K562 (cell line): ENCODE measurements at regions not wholly inside any gene's neighbourhood (a gene's known extent, or its start where the extent isn't known, plus 50 kb on each side); places are given as distances from the start of the nearest gene placed in this dataset.

Source experiments
- ATAC-seq: fragments of 200-7000 bp; cut with Tn5 transposase; 3 replicates; pipeline ENCODE4 v1.9.1; 2020; ENCODE audit warnings: moderate library complexity
- BruUV-seq: library from RNA; stranded (reverse); fragments of 400-500 nt; replicated peaks from 2 replicates; lab custom pipeline; 2021; lab: Mats Ljungman, UMichigan
- CTCF ChIA-PET: fragments of 300-600 bp; formaldehyde crosslinking; extraction: SDS; loops from one replicate; lab custom pipeline; 2021; ENCODE audit warnings: low intra/inter-chr PET ratio; lab: Yijun Ruan, JAX
- POLR2A ChIA-PET: fragments of 300-600, 350-650 bp; sonication (Branson Sonifier 250); formaldehyde crosslinking; extraction: SDS; loops from one replicate; lab custom pipeline; 2021; ENCODE audit warnings: antibody characterized with exemption, inconsistent platforms; lab: Yijun Ruan, JAX
- DNase-seq, 4 experiments: peaks; one replicate each; pipeline versions ENCODE4 v3.0.0 to v3.0.0-alpha.2; 2011 to 2018; ENCODE audit warnings: low spot score in 3 of 4, mixed read lengths in 3 of 4; ENCODE audit errors: extremely low read depth in 1 of 4
- FAIRE-seq: peaks from 2 replicates; lab custom pipeline; 2011; peaks lifted over from hg19 to GRCh38; lab: Jason Lieb, UNC
- H2AFZ ChIP-seq: 2 replicates; pipeline ENCODE4 v1.6.0; 2011; ENCODE audit warnings: low read depth, low read length, control low read depth, inconsistent platforms
- H3K27ac ChIP-seq: fragments of 200-600 bp; 3 replicates; pipeline ENCODE4 v1.8.0; 2011; ENCODE audit warnings: low read depth, mild to moderate bottlenecking, control low read depth, inconsistent platforms, low read length, moderate library complexity, mixed read lengths; ENCODE audit errors: extremely low read depth
- H3K27me3 ChIP-seq, 2 experiments: fragments of 300-600 bp in 1 of 2; 2 replicates in 1 of 2; 3 replicates in 1 of 2; pipeline versions ENCODE4 v1.6.0 to v1.8.0; 2011; ENCODE audit warnings: inconsistent platforms in 2 of 2, low read length in 2 of 2, mild to moderate bottlenecking in 1 of 2, mixed read lengths in 1 of 2, moderate library complexity in 1 of 2; ENCODE audit not compliant: control insufficient read depth in 2 of 2, insufficient read depth in 2 of 2
- H3K36me3 ChIP-seq: fragments of 300-600 bp; 3 replicates; pipeline ENCODE4 v1.8.0; 2011; ENCODE audit warnings: mild to moderate bottlenecking, low read length, inconsistent platforms; ENCODE audit not compliant: control insufficient read depth, insufficient read depth
- H3K4me1 ChIP-seq, 2 experiments: fragments of 200-600 bp in 1 of 2; replicated peaks in 1 of 2; 2 replicates in 1 of 2; 3 replicates in 1 of 2; pipeline versions ENCODE4 v1.5.1 to v1.8.0; 2011; ENCODE audit warnings: inconsistent platforms in 2 of 2, low read length in 2 of 2, mild to moderate bottlenecking in 1 of 2, mixed read lengths in 1 of 2, moderate library complexity in 1 of 2; ENCODE audit not compliant: control insufficient read depth in 2 of 2, insufficient read depth in 2 of 2
- H3K4me2 ChIP-seq: 2 replicates; pipeline ENCODE4 v1.6.1; 2011; ENCODE audit warnings: low read length, control low read depth, inconsistent platforms, mixed read lengths; ENCODE audit not compliant: insufficient read depth
- H3K4me3 ChIP-seq: fragments of 200-600 bp; sonication (generic), shearing (Covaris generic); 2 replicates; pipeline ENCODE4 v1.5.1; 2016; ENCODE audit warnings: control low read depth, inconsistent platforms
- H3K79me2 ChIP-seq: fragments of 200-600 bp; 3 replicates; pipeline ENCODE4 v1.8.0; 2011; ENCODE audit warnings: low read length, inconsistent platforms; ENCODE audit not compliant: control insufficient read depth, insufficient read depth
- H3K9ac ChIP-seq, 2 experiments: 2 replicates each; pipeline versions ENCODE4 v1.6.0 to v1.6.1; 2011; ENCODE audit warnings: low read depth in 2 of 2, low read length in 2 of 2, control low read depth in 1 of 2, inconsistent platforms in 1 of 2, mild to moderate bottlenecking in 1 of 2, mixed read lengths in 1 of 2; ENCODE audit not compliant: insufficient read depth in 1 of 2
- H3K9me1 ChIP-seq: one replicate; pipeline ENCODE4 v1.6.0; 2011; ENCODE audit warnings: inconsistent platforms, mild to moderate bottlenecking, low read length, moderate library complexity; ENCODE audit not compliant: control insufficient read depth, insufficient read depth
- H3K9me3 ChIP-seq: replicated peaks from 2 replicates; pipeline ENCODE4 v1.5.1; 2011; ENCODE audit warnings: low read depth, low read length, inconsistent platforms; ENCODE audit not compliant: control insufficient read depth, insufficient read depth
- H4K20me1 ChIP-seq: replicated peaks from 2 replicates; pipeline ENCODE4 v1.6.1; 2011; ENCODE audit warnings: low read length, inconsistent platforms, mixed read lengths; ENCODE audit not compliant: control insufficient read depth, insufficient read depth
- DDX20 ChIP-seq: fragments of 450-650 bp; IDR thresholded peaks from 2 replicates; pipeline ENCODE4 v1.6.1; 2016; ENCODE audit warnings: missing genetic modification characterization, low read depth, mild to moderate bottlenecking, missing compliant biosample characterization, moderate library complexity
- HLTF ChIP-seq: fragments of 450-650 bp; IDR thresholded peaks from 2 replicates; pipeline ENCODE4 v1.6.1; 2016
- MBD2 ChIP-seq: sonication (generic); IDR thresholded peaks from 2 replicates; pipeline ENCODE4 v1.6.1; 2016; ENCODE audit warnings: low read depth, borderline replicate concordance
- MCM2 ChIP-seq: fragments of 450-650 bp; IDR thresholded peaks from 2 replicates; pipeline ENCODE4 v1.6.1; 2017; ENCODE audit warnings: low read depth, mild to moderate bottlenecking
- PRPF4 ChIP-seq: fragments of 200-400 bp; formaldehyde crosslinking; IDR thresholded peaks from one replicate; pipeline ENCODE4 v1.6.1; 2017; ENCODE audit warnings: low read length, low read depth, mild to moderate bottlenecking; ENCODE audit not compliant: insufficient read depth, poor library complexity, severe bottlenecking
- RHOXF2B ChIP-seq: fragments of 250-450 bp; sonication (Bioruptor Pico); conservative IDR thresholded peaks from 2 replicates; pipeline ENCODE4 v1.5.1; 2021
- SREBF2 ChIP-seq: sonication (generic); formaldehyde crosslinking; IDR thresholded peaks from 2 replicates; pipeline ENCODE4 v1.4.0; 2020; ENCODE audit warnings: mild to moderate bottlenecking, missing genetic modification reagents
- SRSF3 ChIP-seq: fragments of 200-400 bp; formaldehyde crosslinking; IDR thresholded peaks from 2 replicates; pipeline ENCODE4 v1.6.1; 2016; ENCODE audit warnings: mild to moderate bottlenecking, low read length, moderate library complexity; ENCODE audit not compliant: insufficient read depth
- YBX1 ChIP-seq: fragments of 450-650 bp; IDR thresholded peaks from 2 replicates; pipeline ENCODE4 v1.7.1; 2016; ENCODE audit warnings: mild to moderate bottlenecking
- WGBS: fragments of 100-300 bp; shearing (Covaris generic); methylation state at CpG from one replicate; pipeline ENCODE4 v1.1.6; 2016; ENCODE audit warnings: low coverage, mixed read lengths; ENCODE audit not compliant: insufficient coverage; ENCODE audit errors: missing lambda C conversion rate; 5-methylcytosine and 5-hydroxymethylcytosine counted together
- in situ Hi-C: fragments of 300-500 bp; cut with MboI; formaldehyde crosslinking; loops from 4 replicates; pipeline ENCODE4 v1.15.0; 2018; ENCODE audit warnings: inconsistent platforms, mixed read lengths
- intact Hi-C: fragments of 100-400 bp; cut with micrococcal nuclease; formaldehyde crosslinking; loops from 2 replicates; pipeline ENCODE4 v1.14.2; 2022
- TF ChIP-seq, protein P1 (sequence below): sonication (generic); formaldehyde crosslinking; IDR thresholded peaks from 2 replicates; pipeline ENCODE4 v1.8.0; 2022; ENCODE audit warnings: mild to moderate bottlenecking, missing genetic modification reagents
- TF ChIP-seq, protein P2 (sequence below): fragments of 450-650 bp; IDR thresholded peaks from 2 replicates; pipeline ENCODE4 v1.6.1; 2014; ENCODE audit warnings: low read depth, mild to moderate bottlenecking, moderate library complexity, borderline replicate concordance
- TF ChIP-seq, protein P3 (sequence below): fragments of 200-800 bp; sonication (Bioruptor generic); IDR thresholded peaks from 2 replicates; pipeline ENCODE4 v1.6.1; 2017; ENCODE audit warnings: missing genetic modification characterization, missing compliant biosample characterization

GRCh38 chr4:181798536-181798935 lies 444.7 kb upstream of the TENM3 start:
- in situ Hi-C loops (no loop called here), intact Hi-C loops (no loop called here)
- TF ChIP-seq MCM2 (no peak), MBD2 (no peak), SREBF2 (CRISPR knock-in tag) (no peak), HLTF (no peak), SRSF3 (no peak), DDX20 (no peak), PRPF4 (no peak), YBX1 (no peak), RHOXF2B (CRISPR knock-in tag) (no peak)
- TF ChIP-seq, protein P1, sequence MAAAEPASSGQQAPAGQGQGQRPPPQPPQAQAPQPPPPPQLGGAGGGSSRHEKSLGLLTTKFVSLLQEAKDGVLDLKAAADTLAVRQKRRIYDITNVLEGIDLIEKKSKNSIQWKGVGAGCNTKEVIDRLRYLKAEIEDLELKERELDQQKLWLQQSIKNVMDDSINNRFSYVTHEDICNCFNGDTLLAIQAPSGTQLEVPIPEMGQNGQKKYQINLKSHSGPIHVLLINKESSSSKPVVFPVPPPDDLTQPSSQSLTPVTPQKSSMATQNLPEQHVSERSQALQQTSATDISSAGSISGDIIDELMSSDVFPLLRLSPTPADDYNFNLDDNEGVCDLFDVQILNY (CRISPR knock-in tag) = no peak
- TF ChIP-seq, protein P2, sequence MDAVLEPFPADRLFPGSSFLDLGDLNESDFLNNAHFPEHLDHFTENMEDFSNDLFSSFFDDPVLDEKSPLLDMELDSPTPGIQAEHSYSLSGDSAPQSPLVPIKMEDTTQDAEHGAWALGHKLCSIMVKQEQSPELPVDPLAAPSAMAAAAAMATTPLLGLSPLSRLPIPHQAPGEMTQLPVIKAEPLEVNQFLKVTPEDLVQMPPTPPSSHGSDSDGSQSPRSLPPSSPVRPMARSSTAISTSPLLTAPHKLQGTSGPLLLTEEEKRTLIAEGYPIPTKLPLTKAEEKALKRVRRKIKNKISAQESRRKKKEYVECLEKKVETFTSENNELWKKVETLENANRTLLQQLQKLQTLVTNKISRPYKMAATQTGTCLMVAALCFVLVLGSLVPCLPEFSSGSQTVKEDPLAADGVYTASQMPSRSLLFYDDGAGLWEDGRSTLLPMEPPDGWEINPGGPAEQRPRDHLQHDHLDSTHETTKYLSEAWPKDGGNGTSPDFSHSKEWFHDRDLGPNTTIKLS = no peak
- TF ChIP-seq, protein P3, sequence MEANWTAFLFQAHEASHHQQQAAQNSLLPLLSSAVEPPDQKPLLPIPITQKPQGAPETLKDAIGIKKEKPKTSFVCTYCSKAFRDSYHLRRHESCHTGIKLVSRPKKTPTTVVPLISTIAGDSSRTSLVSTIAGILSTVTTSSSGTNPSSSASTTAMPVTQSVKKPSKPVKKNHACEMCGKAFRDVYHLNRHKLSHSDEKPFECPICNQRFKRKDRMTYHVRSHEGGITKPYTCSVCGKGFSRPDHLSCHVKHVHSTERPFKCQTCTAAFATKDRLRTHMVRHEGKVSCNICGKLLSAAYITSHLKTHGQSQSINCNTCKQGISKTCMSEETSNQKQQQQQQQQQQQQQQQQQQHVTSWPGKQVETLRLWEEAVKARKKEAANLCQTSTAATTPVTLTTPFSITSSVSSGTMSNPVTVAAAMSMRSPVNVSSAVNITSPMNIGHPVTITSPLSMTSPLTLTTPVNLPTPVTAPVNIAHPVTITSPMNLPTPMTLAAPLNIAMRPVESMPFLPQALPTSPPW (CRISPR knock-in tag) = no peak
- H3K27me3 ChIP-seq = no peaks in the 10 kb centered on the region
- H4K20me1 ChIP-seq = no peaks in the 10 kb centered on the region
- H3K79me2 ChIP-seq = no peaks in the 10 kb centered on the region
- H3K9me3 ChIP-seq = no peaks in the 10 kb centered on the region
- CTCF ChIA-PET = no interaction called here
- no peaks in the 10 kb centered on the region for H3K4me1 ChIP-seq
- no peaks in the 10 kb centered on the region for H3K9me1 ChIP-seq
- ATAC-seq (no peak), FAIRE-seq (no peak), DNase-seq (no peak)
- 0% methylated on average over 2 of the region's 2 CpGs for WGBS
- POLR2A ChIA-PET = no interaction called here
- H3K9ac ChIP-seq = no peak overlapping the region
- no peak overlapping the region for H3K4me3 ChIP-seq
- no TSS peak for BruUV-seq
- H3K27ac ChIP-seq = no peak overlapping the region
- H3K36me3 ChIP-seq = no peaks in the 10 kb centered on the region
- H2AFZ ChIP-seq = no peak overlapping the region
- H3K4me2 ChIP-seq = no peak overlapping the region
